CD8-positive, alpha-beta memory T cell (primary cell): ENCODE measurements at regions not wholly inside any gene's neighbourhood (a gene's known extent, or its start where the extent isn't known, plus 50 kb on each side); places are given as distances from the start of the nearest gene placed in this dataset.

Experiments used
- CTCF ChIA-PET: fragments of 350-600 bp; sonication (Branson Sonifier 250); formaldehyde crosslinking; loops from one replicate; lab custom pipeline; 2021; ENCODE audit warnings: antibody characterized with exemption; lab: Charles Lee
- POLR2A ChIA-PET: fragments of 350-600 bp; sonication (Branson Sonifier 250); formaldehyde crosslinking; loops from one replicate; lab custom pipeline; 2021; ENCODE audit warnings: antibody characterized with exemption; lab: Charles Lee
- DNase-seq, 5 donors: peaks; one replicate each; pipeline versions ENCODE4 v3.0.0 to v3.0.0-alpha.2; 2020 to 2022; ENCODE audit warnings: mixed read lengths in 1 of 5
- H3K27ac ChIP-seq: one replicate; pipeline ENCODE4 v1.7.0; 2013; ENCODE audit warnings: low read depth, mild to moderate bottlenecking, low read length, moderate library complexity
- H3K27me3 ChIP-seq: 2 replicates; pipeline ENCODE4 v1.7.0; 2013; ENCODE audit warnings: low read length, mild to moderate bottlenecking; ENCODE audit not compliant: insufficient read depth, poor library complexity, severe bottlenecking
- H3K36me3 ChIP-seq: 2 replicates; pipeline ENCODE4 v1.7.0; 2013; ENCODE audit warnings: mild to moderate bottlenecking, low read length, moderate library complexity; ENCODE audit not compliant: insufficient read depth
- H3K4me1 ChIP-seq: 2 replicates; pipeline ENCODE4 v1.7.0; 2013; ENCODE audit warnings: mild to moderate bottlenecking, low read length, moderate library complexity; ENCODE audit not compliant: insufficient read depth
- H3K4me3 ChIP-seq: 2 replicates; pipeline ENCODE4 v1.7.0; 2013; ENCODE audit warnings: mild to moderate bottlenecking, low read length
- H3K9me3 ChIP-seq: 2 replicates; pipeline ENCODE4 v1.7.0; 2013; ENCODE audit warnings: mild to moderate bottlenecking, low read length
- H3K27ac Mint-ChIP-seq, 8 donors: one replicate each; pipeline ENCODE4 v1.8.0; 2020 to 2021; ENCODE audit warnings: mixed read lengths in 8 of 8, mild to moderate bottlenecking in 6 of 8, inconsistent platforms in 3 of 8, moderate library complexity in 3 of 8
- H3K27me3 Mint-ChIP-seq, 2 donors: one replicate each; pipeline ENCODE4 v1.8.0; 2020 to 2021; ENCODE audit warnings: mixed read lengths in 2 of 2, mild to moderate bottlenecking in 1 of 2, moderate library complexity in 1 of 2
- H3K36me3 Mint-ChIP-seq, 3 donors: one replicate each; pipeline ENCODE4 v1.8.0; 2020 to 2021; ENCODE audit warnings: mixed read lengths in 3 of 3, inconsistent platforms in 1 of 3, mild to moderate bottlenecking in 1 of 3
- H3K4me1 Mint-ChIP-seq, 3 donors: one replicate each; pipeline ENCODE4 v1.8.0; 2020 to 2021; ENCODE audit warnings: mixed read lengths in 3 of 3, inconsistent platforms in 1 of 3, mild to moderate bottlenecking in 1 of 3
- H3K4me3 Mint-ChIP-seq, 7 donors: one replicate each; pipeline ENCODE4 v1.8.0; 2020 to 2021; ENCODE audit warnings: mixed read lengths in 7 of 7, mild to moderate bottlenecking in 6 of 7, moderate library complexity in 4 of 7, inconsistent platforms in 2 of 7
- H3K9me3 Mint-ChIP-seq, 5 donors: one replicate each; pipeline ENCODE4 v1.8.0; 2020 to 2022; ENCODE audit warnings: mixed read lengths in 5 of 5, mild to moderate bottlenecking in 3 of 5, moderate library complexity in 2 of 5, inconsistent platforms in 1 of 5

DNA sequence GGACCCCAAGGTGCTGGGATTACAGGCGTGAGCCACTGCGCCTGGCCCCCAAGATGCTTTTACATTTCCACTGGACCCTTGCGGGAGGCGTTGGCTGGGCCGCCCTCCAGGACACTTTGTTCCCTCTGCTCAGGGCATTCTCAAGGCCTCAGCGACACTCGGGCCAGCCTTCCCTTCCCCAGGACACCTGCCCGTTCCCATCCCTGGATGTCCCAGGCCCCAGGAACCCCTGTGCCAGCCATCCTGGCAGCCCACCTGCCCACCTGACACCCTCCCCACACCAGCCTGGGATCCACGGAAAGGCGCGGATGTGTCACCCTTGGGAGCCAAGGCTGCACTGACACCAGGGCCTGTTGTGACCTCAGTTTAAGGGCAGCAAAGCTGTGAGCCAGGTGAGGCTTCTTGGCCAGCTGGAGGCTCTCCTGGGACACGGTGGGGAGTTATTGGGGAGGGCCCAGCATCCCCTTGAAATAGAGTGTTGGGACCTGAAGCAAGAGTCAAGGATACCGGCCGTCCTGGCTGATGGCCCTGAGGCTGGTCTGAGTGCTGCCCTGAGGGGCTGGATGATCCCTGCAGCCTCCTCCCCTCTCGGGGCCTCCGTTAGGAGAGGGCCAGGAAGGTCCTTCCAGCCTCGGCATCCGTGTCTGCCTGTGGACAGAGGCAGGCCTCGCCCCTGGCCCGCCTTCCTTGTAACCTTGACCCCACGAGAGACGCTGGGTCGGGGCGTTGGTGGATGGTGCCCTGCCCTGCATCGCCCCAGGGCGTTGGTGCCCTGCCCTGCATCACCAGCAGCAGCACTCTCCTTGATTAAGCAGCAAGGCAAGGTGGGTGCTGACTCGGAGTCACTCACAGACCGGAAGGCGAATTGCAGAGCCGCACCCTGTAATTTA, 84.2 kb upstream of the BHLHE23 start:
- DNase-seq, result peak in 1 of 5 donors; percentile 44
- Mint-ChIP-seq H3K4me1 (no peaks in the 10 kb centered on the region), H3K27me3 (peaks cover 7 to 24% of the 10 kb centered on the region in 2 donors), H3K4me3 (no peak overlapping the region), H3K27ac (no peak overlapping the region), H3K9me3 (no peaks in the 10 kb centered on the region), H3K36me3 (no peaks in the 10 kb centered on the region)
- Histone ChIP-seq H3K9me3 (no peaks in the 10 kb centered on the region), H3K27me3 (peaks cover 11% of the 10 kb centered on the region), H3K36me3 (no peaks in the 10 kb centered on the region), H3K4me1 (no peaks in the 10 kb centered on the region), H3K4me3 (no peak overlapping the region), H3K27ac (no peak overlapping the region)
- ChIA-PET POLR2A (no interaction called here), CTCF (no interaction called here)

- no peak overlapping the region for H3K4me3 ChIP-seq
- ChIA-PET POLR2A (no interaction called here), CTCF (no interaction called here)
- peaks cover 12 to 28% of the 10 kb centered on the region in 2 donors for H3K27me3 Mint-ChIP-seq
- no peaks in the 10 kb centered on the region for H3K4me1 Mint-ChIP-seq
- H3K36me3 Mint-ChIP-seq, result no peaks in the 10 kb centered on the region
- no peaks in the 10 kb centered on the region for H3K9me3 Mint-ChIP-seq
- no peak overlapping the region for H3K27ac ChIP-seq
- DNase-seq, result no peak
- no peak overlapping the region for H3K27ac Mint-ChIP-seq
- H3K4me3 Mint-ChIP-seq, result no peak overlapping the region
- no peaks in the 10 kb centered on the region for H3K36me3 ChIP-seq
- H3K9me3 ChIP-seq, result no peaks in the 10 kb centered on the region
- H3K4me1 ChIP-seq, result no peaks in the 10 kb centered on the region
- peaks cover 11% of the 10 kb centered on the region for H3K27me3 ChIP-seq
Measured at GRCh38 chr20:63090052-63090451, 83.3 kb upstream of the BHLHE23 start.

GRCh38 chr20:63089051-63089907, 82.5 kb upstream of the BHLHE23 start:
- peaks cover 12 to 23% of the 10 kb centered on the region in 2 donors for H3K27me3 Mint-ChIP-seq
- Histone ChIP-seq H3K4me1 (no peaks in the 10 kb centered on the region), H3K4me3 (no peak overlapping the region), H3K27me3 (peaks cover 11% of the 10 kb centered on the region), H3K36me3 (no peaks in the 10 kb centered on the region), H3K27ac (no peak overlapping the region), H3K9me3 (no peaks in the 10 kb centered on the region)
- DNase-seq, result peak in 1 of 5 donors; percentile 38
- ChIA-PET CTCF (no interaction called here), POLR2A (no interaction called here)
- H3K9me3 Mint-ChIP-seq, result no peaks in the 10 kb centered on the region
- no peak overlapping the region for H3K27ac Mint-ChIP-seq
- no peak overlapping the region for H3K4me3 Mint-ChIP-seq
- no peaks in the 10 kb centered on the region for H3K4me1 Mint-ChIP-seq
- no peaks in the 10 kb centered on the region for H3K36me3 Mint-ChIP-seq

- no peak overlapping the region for H3K4me3 Mint-ChIP-seq
- H3K4me1 Mint-ChIP-seq, result no peaks in the 10 kb centered on the region
- no peaks in the 10 kb centered on the region for H3K9me3 ChIP-seq
- no peak overlapping the region for H3K27ac ChIP-seq
- no peaks in the 10 kb centered on the region for H3K4me1 ChIP-seq
- no peak overlapping the region for H3K4me3 ChIP-seq
- no peaks in the 10 kb centered on the region for H3K36me3 Mint-ChIP-seq
- no peak for DNase-seq
- CTCF ChIA-PET, result no interaction called here
- POLR2A ChIA-PET, result no interaction called here
- peaks cover 11% of the 10 kb centered on the region for H3K27me3 ChIP-seq
- peaks cover 12 to 23% of the 10 kb centered on the region in 2 donors for H3K27me3 Mint-ChIP-seq
- no peak overlapping the region for H3K27ac Mint-ChIP-seq
- no peaks in the 10 kb centered on the region for H3K36me3 ChIP-seq
- H3K9me3 Mint-ChIP-seq, result no peaks in the 10 kb centered on the region
Measured at GRCh38 chr20:63087872-63088680, 81.3 kb upstream of the BHLHE23 start.

- Histone ChIP-seq H3K9me3 (no peaks in the 10 kb centered on the region), H3K4me3 (no peak overlapping the region), H3K27me3 (peaks cover 6% of the 10 kb centered on the region), H3K4me1 (no peaks in the 10 kb centered on the region), H3K27ac (no peak overlapping the region), H3K36me3 (no peaks in the 10 kb centered on the region)
- ChIA-PET POLR2A (no interaction called here), CTCF (no interaction called here)
- H3K4me3 Mint-ChIP-seq, result no peak overlapping the region
- peaks cover 12 to 24% of the 10 kb centered on the region in 2 donors for H3K27me3 Mint-ChIP-seq
- H3K9me3 Mint-ChIP-seq, result peaks cover 0 to 2% (median 0%) of the 10 kb centered on the region in 5 donors
- H3K27ac Mint-ChIP-seq, result no peak overlapping the region
- no peaks in the 10 kb centered on the region for H3K36me3 Mint-ChIP-seq
- H3K4me1 Mint-ChIP-seq, result no peaks in the 10 kb centered on the region
- no peak for DNase-seq
Measured at GRCh38 chr20:63087236-63087871, 80.6 kb upstream of the BHLHE23 start.

- no peak overlapping the region for H3K4me3 ChIP-seq
- no peak overlapping the region for H3K27ac ChIP-seq
- ChIA-PET POLR2A (no interaction called here), CTCF (no interaction called here)
- no peak overlapping the region for H3K27ac Mint-ChIP-seq
- H3K4me3 Mint-ChIP-seq, result no peak overlapping the region
- H3K4me1 Mint-ChIP-seq, result no peaks in the 10 kb centered on the region
- H3K4me1 ChIP-seq, result no peaks in the 10 kb centered on the region
- H3K27me3 ChIP-seq, result peaks cover 6% of the 10 kb centered on the region
- H3K27me3 Mint-ChIP-seq, result peaks cover 14 to 30% of the 10 kb centered on the region in 2 donors
- H3K9me3 Mint-ChIP-seq, result peaks cover 0 to 2% (median 0%) of the 10 kb centered on the region in 5 donors
- no peaks in the 10 kb centered on the region for H3K36me3 Mint-ChIP-seq
- H3K36me3 ChIP-seq, result no peaks in the 10 kb centered on the region
- no peaks in the 10 kb centered on the region for H3K9me3 ChIP-seq
- DNase-seq, result peak in 1 of 5 donors; percentile 38
Measured at GRCh38 chr20:63086421-63087235, 79.9 kb upstream of the BHLHE23 start.
